SH-SY5Y (cell line): ENCODE measurements at regions not wholly inside any gene's neighbourhood (a gene's known extent, or its start where the extent isn't known, plus 50 kb on each side); places are given as distances from the start of the nearest gene placed in this dataset.

Experiments
- GATA2 ChIP-seq: IDR thresholded peaks from 2 replicates; pipeline ENCODE4 v1.6.1; 2011; ENCODE audit warnings: mild to moderate bottlenecking, low read depth, low read length
- GATA3 ChIP-seq: IDR thresholded peaks from 2 replicates; pipeline ENCODE4 v1.6.1; 2011; ENCODE audit warnings: low read depth, mild to moderate bottlenecking, low read length, moderate library complexity

DNA sequence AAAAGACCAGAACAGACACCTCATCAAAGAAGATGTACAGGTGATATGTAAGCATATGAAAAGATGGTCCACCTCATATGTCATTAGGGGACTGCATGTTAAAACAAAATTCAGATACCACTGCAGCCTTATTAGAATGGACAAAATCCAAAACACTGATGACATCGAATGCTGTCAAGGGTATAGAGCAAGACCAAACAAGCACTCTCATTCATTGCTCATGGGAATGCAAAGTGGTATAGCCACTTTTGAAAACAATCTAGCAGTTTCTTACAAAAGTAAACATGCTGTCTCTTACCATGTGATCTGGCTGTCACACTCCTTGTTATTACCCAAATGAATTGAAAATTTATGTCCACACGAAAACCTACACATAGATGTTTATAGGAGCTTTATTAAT lies 426.6 kb upstream of the ESRRG start:
- TF ChIP-seq GATA3, result no peak
- TF ChIP-seq GATA2, result no peak
